ENCODE measurements at regions not wholly inside any gene's neighbourhood (a gene's known extent, or its start where the extent isn't known, plus 50 kb on each side); places are given as distances from the start of the nearest gene placed in this dataset.

DNA sequence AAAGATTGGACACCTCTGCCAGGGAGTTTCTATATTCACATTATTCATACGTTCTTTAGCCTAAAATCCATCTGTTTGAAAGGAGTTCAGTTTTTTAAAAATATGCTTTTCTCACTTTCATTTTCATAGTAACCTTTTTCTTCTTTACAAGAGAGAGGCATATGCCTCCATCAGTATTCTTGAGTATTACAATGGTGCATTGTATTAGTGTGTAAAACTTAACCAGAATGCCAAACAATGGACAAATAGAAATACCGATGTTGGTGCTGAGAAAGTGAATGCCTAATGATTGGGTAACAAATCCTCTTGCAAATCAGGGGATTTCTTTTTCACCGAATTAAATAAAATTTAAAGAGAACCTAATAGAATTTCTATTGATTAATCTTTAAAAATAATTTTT lies 163.2 kb upstream of the LAMA2 start:
- Histone ChIP-seq H2AFZ (ENCODE audit: low read depth, low read length) (no peak overlapping the region), H3K36me3 (ENCODE audit: control insufficient read depth, insufficient read depth, low read length) (no peaks in the 10 kb centered on the region), H3K9me3 (replicated peaks; ENCODE audit: control insufficient read depth, insufficient read depth, low read depth, low read length) (no peaks in the 10 kb centered on the region), H3K4me1 (replicated peaks in 1 of 2; ENCODE audit: control insufficient read depth in 2 of 2, insufficient read depth in 2 of 2, low read length in 2 of 2) (no peaks in the 10 kb centered on the region), H3K9ac (ENCODE audit: insufficient read depth in 1 of 2, low read depth in 2 of 2, low read length in 2 of 2) (no peak overlapping the region), H3K9me1 (ENCODE audit: control insufficient read depth, insufficient read depth, low read length) (no peaks in the 10 kb centered on the region), H4K20me1 (replicated peaks; ENCODE audit: control insufficient read depth, insufficient read depth, low read length) (no peaks in the 10 kb centered on the region), H3K4me3 (no peak overlapping the region), H3K79me2 (ENCODE audit: control insufficient read depth, insufficient read depth, low read length) (no peaks in the 10 kb centered on the region), H3K27ac (ENCODE audit: extremely low read depth, low read depth, low read length) (no peak overlapping the region), H3K27me3 (ENCODE audit: control insufficient read depth in 2 of 2, insufficient read depth in 2 of 2, low read length in 2 of 2) (no peaks in the 10 kb centered on the region), H3K4me2 (ENCODE audit: insufficient read depth, low read length) (no peak overlapping the region)
- DNase-seq (ENCODE audit: extremely low read depth in 1 of 4, low spot score in 3 of 4) (no peak), ATAC-seq (no peak), FAIRE-seq (no peak)
- WGBS (ENCODE audit: insufficient coverage, low coverage, missing lambda C conversion rate) = 4% methylated on average over 3 of the region's 3 CpGs
- TF ChIP-seq, protein P1, sequence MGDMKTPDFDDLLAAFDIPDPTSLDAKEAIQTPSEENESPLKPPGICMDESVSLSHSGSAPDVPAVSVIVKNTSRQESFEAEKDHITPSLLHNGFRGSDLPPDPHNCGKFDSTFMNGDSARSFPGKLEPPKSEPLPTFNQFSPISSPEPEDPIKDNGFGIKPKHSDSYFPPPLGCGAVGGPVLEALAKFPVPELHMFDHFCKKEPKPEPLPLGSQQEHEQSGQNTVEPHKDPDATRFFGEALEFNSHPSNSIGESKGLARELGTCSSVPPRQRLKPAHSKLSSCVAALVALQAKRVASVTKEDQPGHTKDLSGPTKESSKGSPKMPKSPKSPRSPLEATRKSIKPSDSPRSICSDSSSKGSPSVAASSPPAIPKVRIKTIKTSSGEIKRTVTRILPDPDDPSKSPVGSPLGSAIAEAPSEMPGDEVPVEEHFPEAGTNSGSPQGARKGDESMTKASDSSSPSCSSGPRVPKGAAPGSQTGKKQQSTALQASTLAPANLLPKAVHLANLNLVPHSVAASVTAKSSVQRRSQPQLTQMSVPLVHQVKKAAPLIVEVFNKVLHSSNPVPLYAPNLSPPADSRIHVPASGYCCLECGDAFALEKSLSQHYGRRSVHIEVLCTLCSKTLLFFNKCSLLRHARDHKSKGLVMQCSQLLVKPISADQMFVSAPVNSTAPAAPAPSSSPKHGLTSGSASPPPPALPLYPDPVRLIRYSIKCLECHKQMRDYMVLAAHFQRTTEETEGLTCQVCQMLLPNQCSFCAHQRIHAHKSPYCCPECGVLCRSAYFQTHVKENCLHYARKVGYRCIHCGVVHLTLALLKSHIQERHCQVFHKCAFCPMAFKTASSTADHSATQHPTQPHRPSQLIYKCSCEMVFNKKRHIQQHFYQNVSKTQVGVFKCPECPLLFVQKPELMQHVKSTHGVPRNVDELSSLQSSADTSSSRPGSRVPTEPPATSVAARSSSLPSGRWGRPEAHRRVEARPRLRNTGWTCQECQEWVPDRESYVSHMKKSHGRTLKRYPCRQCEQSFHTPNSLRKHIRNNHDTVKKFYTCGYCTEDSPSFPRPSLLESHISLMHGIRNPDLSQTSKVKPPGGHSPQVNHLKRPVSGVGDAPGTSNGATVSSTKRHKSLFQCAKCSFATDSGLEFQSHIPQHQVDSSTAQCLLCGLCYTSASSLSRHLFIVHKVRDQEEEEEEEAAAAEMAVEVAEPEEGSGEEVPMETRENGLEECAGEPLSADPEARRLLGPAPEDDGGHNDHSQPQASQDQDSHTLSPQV (IDR thresholded peaks at IDR 0.05) = no peak
- TF ChIP-seq MCM3 (IDR thresholded peaks at IDR 0.05) = no peak
- no peak for TF ChIP-seq FOXP1 (CRISPR knock-in tag; IDR thresholded peaks at IDR 0.05)
- TF ChIP-seq, protein P2, sequence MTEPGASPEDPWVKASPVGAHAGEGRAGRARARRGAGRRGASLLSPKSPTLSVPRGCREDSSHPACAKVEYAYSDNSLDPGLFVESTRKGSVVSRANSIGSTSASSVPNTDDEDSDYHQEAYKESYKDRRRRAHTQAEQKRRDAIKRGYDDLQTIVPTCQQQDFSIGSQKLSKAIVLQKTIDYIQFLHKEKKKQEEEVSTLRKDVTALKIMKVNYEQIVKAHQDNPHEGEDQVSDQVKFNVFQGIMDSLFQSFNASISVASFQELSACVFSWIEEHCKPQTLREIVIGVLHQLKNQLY (CRISPR knock-in tag; conservative IDR thresholded peaks at IDR 0.05) = no peak
- TF ChIP-seq, protein P3, sequence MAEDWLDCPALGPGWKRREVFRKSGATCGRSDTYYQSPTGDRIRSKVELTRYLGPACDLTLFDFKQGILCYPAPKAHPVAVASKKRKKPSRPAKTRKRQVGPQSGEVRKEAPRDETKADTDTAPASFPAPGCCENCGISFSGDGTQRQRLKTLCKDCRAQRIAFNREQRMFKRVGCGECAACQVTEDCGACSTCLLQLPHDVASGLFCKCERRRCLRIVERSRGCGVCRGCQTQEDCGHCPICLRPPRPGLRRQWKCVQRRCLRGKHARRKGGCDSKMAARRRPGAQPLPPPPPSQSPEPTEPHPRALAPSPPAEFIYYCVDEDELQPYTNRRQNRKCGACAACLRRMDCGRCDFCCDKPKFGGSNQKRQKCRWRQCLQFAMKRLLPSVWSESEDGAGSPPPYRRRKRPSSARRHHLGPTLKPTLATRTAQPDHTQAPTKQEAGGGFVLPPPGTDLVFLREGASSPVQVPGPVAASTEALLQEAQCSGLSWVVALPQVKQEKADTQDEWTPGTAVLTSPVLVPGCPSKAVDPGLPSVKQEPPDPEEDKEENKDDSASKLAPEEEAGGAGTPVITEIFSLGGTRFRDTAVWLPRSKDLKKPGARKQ (CRISPR knock-in tag; IDR thresholded peaks at IDR 0.05) = no peak
- no peak for TF ChIP-seq FOS (IDR thresholded peaks at IDR 0.05; ENCODE audit: extremely low read depth, insufficient read length)
- no peak for TF ChIP-seq NR4A1 (CRISPR knock-in tag; IDR thresholded peaks at IDR 0.05)
- no peak for TF ChIP-seq NR4A1 (tag; IDR thresholded peaks at IDR 0.05)
- TF ChIP-seq SIN3A (IDR thresholded peaks at IDR 0.05; ENCODE audit: borderline replicate concordance in 2 of 2, control insufficient read depth in 1 of 2, low read depth in 2 of 2, low read length in 2 of 2) = no peak
- no peak for TF ChIP-seq FOXJ3 (CRISPR knock-in tag; IDR thresholded peaks at IDR 0.05)
- TF ChIP-seq ZKSCAN3 (CRISPR knock-in tag; IDR thresholded peaks at IDR 0.05) = no peak
- intact Hi-C loops (cut with micrococcal nuclease) = no loop called here
- BruUV-seq (replicated peaks) = no TSS peak
- ChIA-PET CTCF (ENCODE audit: low intra/inter-chr PET ratio) (interaction anchor here (0.7 kb wide), 1 partner anchor 36 kb away, joined by 4 read pairs; no protein-coding TSS in a partner anchor), POLR2A (no interaction called here)
- in situ Hi-C loops (cut with MboI) = no loop called here
